SU-DHL-6 (cell line): ENCODE measurements at regions not wholly inside any gene's neighbourhood (a gene's known extent, or its start where the extent isn't known, plus 50 kb on each side); places are given as distances from the start of the nearest gene placed in this dataset.

Experiments used
- CTCF ChIP-seq: fragments of 200-600 bp; sonication (generic); IDR thresholded peaks from one replicate; pipeline ENCODE4 v1.5.1; 2017; ENCODE audit warnings: antibody characterized with exemption, mild to moderate bottlenecking, low read length, moderate library complexity; ENCODE audit not compliant: insufficient read depth, poor library complexity, severe bottlenecking
- EZH2phosphoT487 ChIP-seq: fragments of 200-600 bp; sonication (generic), shearing (Covaris generic); conservative IDR thresholded peaks from 2 replicates; pipeline ENCODE4 v1.6.1; 2018; ENCODE audit warnings: mild to moderate bottlenecking, antibody characterized with exemption, low read length, moderate library complexity, mixed read lengths

- no peak for TF ChIP-seq CTCF
- TF ChIP-seq EZH2phosphoT487 = no peak
These were observed 214.9 kb downstream of the HLX start for GRCh38 chr1:221093903-221094791.
